OCI-LY3 (cell line): ENCODE measurements at regions not wholly inside any gene's neighbourhood (a gene's known extent, or its start where the extent isn't known, plus 50 kb on each side); places are given as distances from the start of the nearest gene placed in this dataset.

Experiments used
- H2AFZ ChIP-seq: fragments of 200-600, 300-600 bp; shearing (Covaris generic); 2 replicates; pipeline ENCODE4 v1.6.0; 2014; ENCODE audit warnings: antibody characterized with exemption, low read depth, low read length
- H3K27ac ChIP-seq: fragments of 200-600, 300-600 bp; sonication (generic); 2 replicates; pipeline ENCODE4 v1.5.1; 2014; ENCODE audit warnings: mild to moderate bottlenecking, low read length, moderate library complexity, mixed read lengths
- H3K27me3 ChIP-seq: fragments of 200-600, 300-600 bp; sonication (generic); 2 replicates; pipeline ENCODE4 v1.6.1; 2014; ENCODE audit warnings: low read depth, low read length, mixed read lengths
- H3K36me3 ChIP-seq: fragments of 200-600, 300-600 bp; sonication (generic); replicated peaks from 2 replicates; pipeline ENCODE3; 2014; ENCODE audit warnings: low read depth, low read length, mixed read lengths
- H3K4me1 ChIP-seq: fragments of 300-600, 200-600 bp; sonication (generic); 2 replicates; pipeline ENCODE4 v1.6.1; 2014; ENCODE audit warnings: low read length, mixed read lengths
- H3K4me2 ChIP-seq: fragments of 200-600, 300-600 bp; sonication (generic); 2 replicates; pipeline ENCODE4 v1.6.1; 2014; ENCODE audit warnings: low read length, mixed read lengths
- H3K4me3 ChIP-seq: fragments of 300-600, 200-600 bp; sonication (generic); 2 replicates; pipeline ENCODE4 v1.5.1; 2014; ENCODE audit warnings: antibody characterized with exemption, mild to moderate bottlenecking, low read length, moderate library complexity
- H3K79me2 ChIP-seq: fragments of 300-600, 200-600 bp; shearing (Covaris generic); 2 replicates; pipeline ENCODE4 v1.6.1; 2014; ENCODE audit warnings: mild to moderate bottlenecking, low read length, mixed read lengths
- H3K9ac ChIP-seq: fragments of 300-600, 200-600 bp; shearing (Covaris generic); 2 replicates; pipeline ENCODE4 v1.6.0; 2014; ENCODE audit warnings: mild to moderate bottlenecking, low read length, moderate library complexity
- H3K9me3 ChIP-seq: fragments of 200-600, 300-600 bp; shearing (Covaris generic); 2 replicates; pipeline ENCODE4 v1.6.1; 2014; ENCODE audit warnings: low read length, mixed read lengths; ENCODE audit not compliant: insufficient read depth
- H4K20me1 ChIP-seq: fragments of 200-600, 300-600 bp; sonication (generic); 2 replicates; pipeline ENCODE4 v1.6.1; 2016; ENCODE audit warnings: low read length, mixed read lengths; ENCODE audit not compliant: insufficient read depth
- EZH2phosphoT487 ChIP-seq: fragments of 200-600 bp; shearing (Covaris generic); IDR thresholded peaks from 2 replicates; pipeline ENCODE4 v1.6.1; 2018; ENCODE audit warnings: antibody characterized with exemption, mixed run types, low read depth
- TF ChIP-seq, protein P1 (sequence below): fragments of 200-600, 300-600 bp; sonication (generic); IDR thresholded peaks from 2 replicates; pipeline ENCODE4 v1.5.1; 2014; ENCODE audit warnings: antibody characterized with exemption, low read length, low read depth

DNA sequence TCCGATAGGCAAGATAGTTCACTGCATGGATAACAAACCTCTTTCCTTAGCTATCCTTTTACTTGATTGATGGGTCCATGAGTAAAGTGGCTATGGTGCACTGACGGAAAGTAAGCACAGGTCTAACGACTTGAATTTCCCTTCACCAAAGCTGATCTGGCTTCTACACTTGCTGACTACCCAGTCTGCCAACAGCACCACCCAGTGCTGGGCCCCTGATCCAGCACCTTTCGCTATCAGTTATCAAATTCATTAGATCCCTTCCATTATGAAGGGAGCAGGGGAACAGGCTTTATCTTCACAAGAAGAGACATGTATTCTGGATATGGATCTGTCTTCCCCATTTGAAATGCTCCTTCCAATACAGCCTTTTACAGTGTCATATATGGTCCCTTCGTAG, 855.9 kb downstream of the GRID1 start:
- Histone ChIP-seq H2AFZ (no peak overlapping the region), H3K4me2 (no peak overlapping the region), H3K27ac (no peak overlapping the region), H4K20me1 (no peaks in the 10 kb centered on the region), H3K79me2 (no peaks in the 10 kb centered on the region), H3K9me3 (no peaks in the 10 kb centered on the region), H3K4me1 (no peaks in the 10 kb centered on the region), H3K4me3 (no peak overlapping the region), H3K27me3 (no peaks in the 10 kb centered on the region), H3K9ac (no peak overlapping the region), H3K36me3 (no peaks in the 10 kb centered on the region)
- no peak for TF ChIP-seq EZH2phosphoT487
- TF ChIP-seq, protein P1, sequence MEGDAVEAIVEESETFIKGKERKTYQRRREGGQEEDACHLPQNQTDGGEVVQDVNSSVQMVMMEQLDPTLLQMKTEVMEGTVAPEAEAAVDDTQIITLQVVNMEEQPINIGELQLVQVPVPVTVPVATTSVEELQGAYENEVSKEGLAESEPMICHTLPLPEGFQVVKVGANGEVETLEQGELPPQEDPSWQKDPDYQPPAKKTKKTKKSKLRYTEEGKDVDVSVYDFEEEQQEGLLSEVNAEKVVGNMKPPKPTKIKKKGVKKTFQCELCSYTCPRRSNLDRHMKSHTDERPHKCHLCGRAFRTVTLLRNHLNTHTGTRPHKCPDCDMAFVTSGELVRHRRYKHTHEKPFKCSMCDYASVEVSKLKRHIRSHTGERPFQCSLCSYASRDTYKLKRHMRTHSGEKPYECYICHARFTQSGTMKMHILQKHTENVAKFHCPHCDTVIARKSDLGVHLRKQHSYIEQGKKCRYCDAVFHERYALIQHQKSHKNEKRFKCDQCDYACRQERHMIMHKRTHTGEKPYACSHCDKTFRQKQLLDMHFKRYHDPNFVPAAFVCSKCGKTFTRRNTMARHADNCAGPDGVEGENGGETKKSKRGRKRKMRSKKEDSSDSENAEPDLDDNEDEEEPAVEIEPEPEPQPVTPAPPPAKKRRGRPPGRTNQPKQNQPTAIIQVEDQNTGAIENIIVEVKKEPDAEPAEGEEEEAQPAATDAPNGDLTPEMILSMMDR: no peak

DNA sequence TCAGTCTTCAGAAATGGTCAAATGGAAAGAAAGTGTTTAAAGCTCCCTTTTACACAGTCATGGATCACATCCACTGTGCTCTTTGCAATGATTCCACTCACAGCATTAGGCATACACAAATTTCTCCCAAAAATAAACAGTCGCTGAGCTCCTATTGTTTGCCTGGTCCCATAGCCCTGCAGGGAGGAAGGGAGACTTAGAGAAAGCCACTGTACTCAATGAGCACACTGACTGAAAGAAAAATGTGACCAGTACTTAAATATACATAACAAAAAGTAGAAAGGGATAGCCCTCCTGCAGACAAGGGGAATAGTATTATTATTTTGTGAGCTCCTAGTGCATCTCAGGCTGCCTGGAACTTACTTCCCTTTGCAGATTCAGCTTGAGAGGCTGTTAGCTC, 853.2 kb downstream of the GRID1 start:
- no peaks in the 10 kb centered on the region for H3K27me3 ChIP-seq
- no peak overlapping the region for H3K4me2 ChIP-seq
- no peak overlapping the region for H3K4me3 ChIP-seq
- no peak for TF ChIP-seq EZH2phosphoT487
- TF ChIP-seq, protein P1: no peak
- H3K36me3 ChIP-seq: no peaks in the 10 kb centered on the region
- H3K9ac ChIP-seq: no peak overlapping the region
- no peaks in the 10 kb centered on the region for H3K9me3 ChIP-seq
- no peak overlapping the region for H2AFZ ChIP-seq
- no peak overlapping the region for H3K27ac ChIP-seq
- no peaks in the 10 kb centered on the region for H3K79me2 ChIP-seq
- H4K20me1 ChIP-seq: no peaks in the 10 kb centered on the region
- no peaks in the 10 kb centered on the region for H3K4me1 ChIP-seq

DNA sequence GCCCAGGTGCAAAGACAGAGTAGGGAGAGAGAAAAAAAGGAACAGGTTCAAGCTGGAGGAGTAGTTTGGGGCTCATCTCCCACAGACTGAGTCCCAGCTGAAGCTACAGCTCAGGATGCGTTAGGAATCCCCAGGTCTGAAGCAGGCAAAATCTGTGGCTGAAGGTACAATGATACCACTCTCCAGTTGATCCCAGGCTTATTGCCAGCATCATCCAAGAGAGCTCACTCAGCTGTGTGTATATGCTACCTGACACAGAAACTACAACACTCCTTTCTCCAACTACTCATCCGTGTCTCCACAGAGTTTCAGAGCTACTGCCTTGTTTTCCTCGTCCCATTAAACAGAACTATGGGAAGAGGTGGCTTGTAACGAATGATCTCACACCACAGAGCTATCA, 851.3 kb downstream of the GRID1 start:
- Histone ChIP-seq H4K20me1 (no peaks in the 10 kb centered on the region), H3K4me2 (no peak overlapping the region), H3K9me3 (no peaks in the 10 kb centered on the region), H3K27ac (no peak overlapping the region), H3K4me1 (no peaks in the 10 kb centered on the region), H2AFZ (no peak overlapping the region), H3K79me2 (no peaks in the 10 kb centered on the region), H3K36me3 (no peaks in the 10 kb centered on the region), H3K4me3 (no peak overlapping the region), H3K9ac (no peak overlapping the region), H3K27me3 (no peaks in the 10 kb centered on the region)
- TF ChIP-seq, protein P1: no peak
- TF ChIP-seq EZH2phosphoT487: no peak

DNA sequence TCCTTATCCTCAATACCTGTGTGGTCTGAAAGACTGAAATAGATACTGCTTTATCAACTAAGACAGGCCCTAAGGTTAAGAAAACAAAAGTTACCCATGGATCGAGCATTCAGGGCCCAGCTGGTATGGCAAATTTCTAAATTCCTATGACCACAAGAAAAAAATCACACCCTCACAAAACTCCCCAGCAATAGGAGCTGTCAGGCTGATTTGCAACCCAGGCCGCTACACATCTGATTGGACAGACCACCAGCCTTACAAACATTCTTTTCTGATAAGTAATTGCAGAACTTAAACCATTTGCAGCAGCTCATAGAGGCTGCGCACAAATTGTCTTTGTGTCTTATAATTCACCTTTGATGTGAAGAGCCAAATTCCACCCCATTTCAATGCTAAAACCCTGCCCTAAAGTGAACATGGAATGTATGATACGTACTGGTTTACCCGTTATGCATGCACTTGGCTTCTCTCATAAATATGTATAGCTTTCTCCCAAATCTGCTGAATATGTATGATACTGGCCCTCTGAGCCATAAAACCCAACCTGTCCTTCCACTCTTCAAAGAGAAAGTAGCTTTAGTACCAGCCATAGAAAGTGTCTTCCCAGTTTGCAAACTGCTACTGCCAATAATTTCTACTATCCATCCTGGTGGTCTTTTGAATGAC, 842.5 kb downstream of the GRID1 start:
- Histone ChIP-seq H3K79me2 (no peaks in the 10 kb centered on the region), H3K9ac (no peak overlapping the region), H3K4me2 (no peak overlapping the region), H2AFZ (no peak overlapping the region), H3K36me3 (no peaks in the 10 kb centered on the region), H3K4me1 (no peaks in the 10 kb centered on the region), H3K27ac (no peak overlapping the region), H3K27me3 (no peaks in the 10 kb centered on the region), H3K4me3 (no peak overlapping the region), H4K20me1 (no peaks in the 10 kb centered on the region), H3K9me3 (no peaks in the 10 kb centered on the region)
- no peak for TF ChIP-seq EZH2phosphoT487
- TF ChIP-seq, protein P1: no peak
